PC-9 (cell line): ENCODE measurements at regions not wholly inside any gene's neighbourhood (a gene's known extent, or its start where the extent isn't known, plus 50 kb on each side); places are given as distances from the start of the nearest gene placed in this dataset.

ENCODE experiments used
- EZH2 ChIP-seq: fragments of 200-600 bp; sonication (generic); IDR thresholded peaks from 2 replicates; pipeline ENCODE4 v1.8.0; 2017; ENCODE audit warnings: antibody characterized with exemption, low read depth
- TF ChIP-seq, protein P1 (sequence below): fragments of 200-600 bp; sonication (generic); conservative IDR thresholded peaks from 2 replicates; pipeline ENCODE4 v1.6.1; 2017; ENCODE audit warnings: mixed run types, antibody characterized with exemption, mild to moderate bottlenecking, moderate library complexity

DNA sequence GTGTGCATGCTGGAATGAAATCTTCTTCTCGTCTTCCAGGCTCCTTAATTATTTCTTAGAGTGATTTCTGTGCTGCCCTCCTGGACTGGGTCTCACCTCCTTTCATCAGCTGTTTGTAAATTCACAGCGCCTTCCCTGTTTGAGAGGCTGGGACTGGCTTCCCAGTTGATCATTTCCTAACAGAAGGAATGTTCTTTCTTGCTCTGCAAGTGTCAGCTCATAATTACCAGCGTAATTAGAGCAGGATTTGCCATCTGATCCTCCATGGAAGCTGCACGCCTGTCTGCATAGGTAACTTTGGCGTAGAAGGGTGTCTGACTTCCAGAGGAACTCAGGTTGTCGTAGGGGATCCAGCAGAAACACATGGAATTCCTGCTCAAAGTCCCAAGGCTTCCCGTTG, 375.0 kb upstream of the EEF2KMT start:
- TF ChIP-seq, protein P1, sequence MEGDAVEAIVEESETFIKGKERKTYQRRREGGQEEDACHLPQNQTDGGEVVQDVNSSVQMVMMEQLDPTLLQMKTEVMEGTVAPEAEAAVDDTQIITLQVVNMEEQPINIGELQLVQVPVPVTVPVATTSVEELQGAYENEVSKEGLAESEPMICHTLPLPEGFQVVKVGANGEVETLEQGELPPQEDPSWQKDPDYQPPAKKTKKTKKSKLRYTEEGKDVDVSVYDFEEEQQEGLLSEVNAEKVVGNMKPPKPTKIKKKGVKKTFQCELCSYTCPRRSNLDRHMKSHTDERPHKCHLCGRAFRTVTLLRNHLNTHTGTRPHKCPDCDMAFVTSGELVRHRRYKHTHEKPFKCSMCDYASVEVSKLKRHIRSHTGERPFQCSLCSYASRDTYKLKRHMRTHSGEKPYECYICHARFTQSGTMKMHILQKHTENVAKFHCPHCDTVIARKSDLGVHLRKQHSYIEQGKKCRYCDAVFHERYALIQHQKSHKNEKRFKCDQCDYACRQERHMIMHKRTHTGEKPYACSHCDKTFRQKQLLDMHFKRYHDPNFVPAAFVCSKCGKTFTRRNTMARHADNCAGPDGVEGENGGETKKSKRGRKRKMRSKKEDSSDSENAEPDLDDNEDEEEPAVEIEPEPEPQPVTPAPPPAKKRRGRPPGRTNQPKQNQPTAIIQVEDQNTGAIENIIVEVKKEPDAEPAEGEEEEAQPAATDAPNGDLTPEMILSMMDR: no peak
- no peak for TF ChIP-seq EZH2
